H1 (cell line): ENCODE measurements at regions not wholly inside any gene's neighbourhood (a gene's known extent, or its start where the extent isn't known, plus 50 kb on each side); places are given as distances from the start of the nearest gene placed in this dataset.

Experiments used
- CTCF ChIA-PET: fragments of 300-600 bp; sonication (Branson Sonifier 250); formaldehyde crosslinking; loops from one replicate; lab custom pipeline; 2021; ENCODE audit not compliant: partially characterized antibody; lab: Charles Lee
- POLR2A ChIA-PET: fragments of 300-600 bp; sonication (Branson Sonifier 250); formaldehyde crosslinking; loops from one replicate; lab custom pipeline; 2021; ENCODE audit warnings: inconsistent platforms; ENCODE audit not compliant: partially characterized antibody; lab: Charles Lee
- DNase-seq, 2 experiments: peaks; one replicate each; pipeline versions ENCODE4 v3.0.0 to v3.0.0-alpha.2; 2010 to 2022; ENCODE audit warnings: low spot score in 2 of 2, low read depth in 1 of 2, mixed read lengths in 1 of 2
- FAIRE-seq: peaks from 2 replicates; lab custom pipeline; 2011; peaks lifted over from hg19 to GRCh38; lab: Jason Lieb, UNC
- H2AFZ ChIP-seq: 2 replicates; pipeline ENCODE4 v1.8.1; 2012; ENCODE audit warnings: low read length, inconsistent platforms
- H2AK5ac ChIP-seq: 2 replicates; pipeline ENCODE4 v1.6.1; 2013; ENCODE audit warnings: low read depth, low read length
- H2BK120ac ChIP-seq: replicated peaks from 2 replicates; pipeline ENCODE3; 2013; ENCODE audit warnings: low read depth, low read length, inconsistent platforms
- H2BK12ac ChIP-seq: 2 replicates; pipeline ENCODE4 v1.6.1; 2013; ENCODE audit warnings: low read depth, low read length
- H2BK15ac ChIP-seq: 2 replicates; pipeline ENCODE4 v1.6.1; 2013; ENCODE audit warnings: low read length
- H2BK20ac ChIP-seq: 2 replicates; pipeline ENCODE4 v1.6.1; 2013; ENCODE audit warnings: low read length
- H2BK5ac ChIP-seq: 2 replicates; pipeline ENCODE4 v1.6.1; 2013; ENCODE audit warnings: low read depth, low read length
- H3K14ac ChIP-seq: 2 replicates; pipeline ENCODE4 v1.6.1; 2013; ENCODE audit warnings: inconsistent platforms; ENCODE audit not compliant: insufficient read length
- H3K18ac ChIP-seq: 2 replicates; pipeline ENCODE4 v1.6.1; 2013; ENCODE audit warnings: low read length; ENCODE audit errors: extremely low read depth
- H3K23ac ChIP-seq: 2 replicates; pipeline ENCODE4 v1.6.1; 2013; ENCODE audit warnings: inconsistent platforms; ENCODE audit not compliant: insufficient read length
- H3K23me2 ChIP-seq: 2 replicates; pipeline ENCODE4 v1.6.1; 2013; ENCODE audit warnings: low read depth, low read length
- H3K27ac ChIP-seq: 2 replicates; pipeline ENCODE4 v1.6.1; 2011; ENCODE audit warnings: low read depth, low read length, inconsistent platforms
- H3K27me3 ChIP-seq, 4 experiments: replicated peaks in 1 of 4; 1 replicate in 1 of 4; 2 replicates in 3 of 4; pipeline versions ENCODE4 v1.6.1 to v1.8.1; 2011 to 2013; ENCODE audit warnings: low read length in 3 of 4, mild to moderate bottlenecking in 3 of 4, inconsistent platforms in 2 of 4, mixed read lengths in 2 of 4, moderate library complexity in 1 of 4; ENCODE audit not compliant: control insufficient read depth in 3 of 4, insufficient read depth in 3 of 4; ENCODE audit errors: extremely low read depth in 1 of 4
- H3K36me3 ChIP-seq, 4 experiments: 2 replicates each; pipeline versions ENCODE4 v1.6.1 to v1.8.1; 2011 to 2013; ENCODE audit warnings: mild to moderate bottlenecking in 4 of 4, low read length in 3 of 4, moderate library complexity in 2 of 4, control low read depth in 1 of 4, inconsistent platforms in 1 of 4; ENCODE audit not compliant: insufficient read depth in 4 of 4, control insufficient read depth in 2 of 4
- H3K4ac ChIP-seq: replicated peaks from 2 replicates; pipeline ENCODE3; 2013; ENCODE audit warnings: low read length, low read depth, mixed read lengths, inconsistent platforms; ENCODE audit not compliant: insufficient read length
- H3K4me1 ChIP-seq, 4 experiments: replicated peaks in 1 of 4; 1 replicate in 1 of 4; 2 replicates in 3 of 4; pipeline versions ENCODE4 v1.6.1 to v1.8.1; 2011 to 2013; ENCODE audit warnings: low read length in 3 of 4, inconsistent platforms in 2 of 4, mixed read lengths in 1 of 4; ENCODE audit not compliant: insufficient read depth in 4 of 4, control insufficient read depth in 3 of 4
- H3K4me2 ChIP-seq, 2 experiments: 2 replicates each; pipeline versions ENCODE4 v1.6.1 to v1.8.1; 2011 to 2013; ENCODE audit warnings: low read depth in 2 of 2, low read length in 2 of 2, control low read depth in 1 of 2, inconsistent platforms in 1 of 2, mild to moderate bottlenecking in 1 of 2; ENCODE audit not compliant: insufficient read depth in 1 of 2
- H3K4me3 ChIP-seq, 4 experiments: fragments of 200-600, 300-600 bp in 1 of 4; sonication (generic), shearing (Covaris generic), sonication (Bioruptor Twin) in 1 of 4; 2 replicates each; pipeline versions ENCODE4 v1.5.1 to v1.8.1; 2011 to 2016; ENCODE audit warnings: low read length in 4 of 4, low read depth in 3 of 4, control low read depth in 2 of 4, inconsistent platforms in 2 of 4, mild to moderate bottlenecking in 2 of 4, mixed read lengths in 1 of 4, moderate library complexity in 1 of 4; ENCODE audit not compliant: insufficient read depth in 2 of 4; ENCODE audit errors: extremely low read depth in 1 of 4
- H3K56ac ChIP-seq: replicated peaks from 2 replicates; pipeline ENCODE3; 2013; ENCODE audit warnings: low read depth, mild to moderate bottlenecking, mixed read lengths, low read length, inconsistent platforms; ENCODE audit not compliant: insufficient read length
- H3K79me1 ChIP-seq: 2 replicates; pipeline ENCODE4 v1.6.1; 2013; ENCODE audit warnings: low read depth, low read length, control low read depth
- H3K79me2 ChIP-seq, 2 experiments: 2 replicates each; pipeline versions ENCODE4 v1.6.1 to v1.8.1; 2012 to 2013; ENCODE audit warnings: low read length in 2 of 2, mild to moderate bottlenecking in 2 of 2, inconsistent platforms in 1 of 2; ENCODE audit not compliant: insufficient read depth in 2 of 2, control insufficient read depth in 1 of 2
- H3K9ac ChIP-seq, 4 experiments: replicated peaks in 1 of 4; 1 replicate in 1 of 4; 2 replicates in 3 of 4; pipeline versions ENCODE4 v1.6.1 to v1.8.1; 2011 to 2013; ENCODE audit warnings: low read depth in 3 of 4, low read length in 3 of 4, control low read depth in 2 of 4, mild to moderate bottlenecking in 2 of 4, moderate library complexity in 2 of 4, inconsistent platforms in 1 of 4; ENCODE audit errors: extremely low read depth in 1 of 4
- H3K9me3 ChIP-seq, 2 experiments: 2 replicates each; pipeline versions ENCODE4 v1.6.1 to v1.8.1; 2012 to 2013; ENCODE audit warnings: mild to moderate bottlenecking in 2 of 2, moderate library complexity in 2 of 2, control low read depth in 1 of 2, inconsistent platforms in 1 of 2, low read depth in 1 of 2, low read length in 1 of 2, mixed read lengths in 1 of 2; ENCODE audit not compliant: insufficient read depth in 2 of 2
- H4K20me1 ChIP-seq, 2 experiments: replicated peaks in 1 of 2; 2 replicates each; pipeline versions ENCODE3 to v1.8.1; 2011 to 2013; ENCODE audit warnings: inconsistent platforms in 2 of 2, low read length in 2 of 2, mild to moderate bottlenecking in 1 of 2; ENCODE audit not compliant: insufficient read depth in 2 of 2, control insufficient read depth in 1 of 2
- H4K5ac ChIP-seq: 2 replicates; pipeline ENCODE4 v1.6.1; 2013; ENCODE audit warnings: low read length, low read depth, mixed read lengths, inconsistent platforms; ENCODE audit not compliant: insufficient read length
- H4K8ac ChIP-seq: 2 replicates; pipeline ENCODE4 v1.8.0; 2013; ENCODE audit warnings: mild to moderate bottlenecking, moderate library complexity, low read length, inconsistent platforms; ENCODE audit not compliant: insufficient read depth; ENCODE audit errors: extremely low read depth
- H4K91ac ChIP-seq: replicated peaks from 2 replicates; pipeline ENCODE3; 2013; ENCODE audit warnings: low read length, mixed read lengths, inconsistent platforms; ENCODE audit not compliant: insufficient read length
- MAFK ChIP-seq: IDR thresholded peaks from 2 replicates; pipeline ENCODE4 v1.6.1; 2012; ENCODE audit warnings: low read depth, mild to moderate bottlenecking, improper control_type of control experiment, low read length
- NANOG ChIP-seq: IDR thresholded peaks from 2 replicates; pipeline ENCODE4 v1.6.1; 2011; ENCODE audit warnings: low read length, low read depth, mild to moderate bottlenecking, inconsistent platforms; ENCODE audit not compliant: insufficient read depth, poor library complexity, severe bottlenecking
- POLR2A ChIP-seq, 2 experiments: IDR thresholded peaks; 1 replicate in 1 of 2; 2 replicates in 1 of 2; pipeline ENCODE4 v1.6.1; 2011; ENCODE audit warnings: low read depth in 2 of 2, low read length in 2 of 2, mild to moderate bottlenecking in 2 of 2; ENCODE audit errors: control extremely low read depth in 1 of 2
- SP4 ChIP-seq: IDR thresholded peaks from 2 replicates; pipeline ENCODE4 v1.6.1; 2012; ENCODE audit warnings: low read length, inconsistent platforms
- SUZ12 ChIP-seq: fragments of 200-600 bp; sonication (generic); IDR thresholded peaks from 2 replicates; pipeline ENCODE4 v1.6.1; 2012; ENCODE audit warnings: mild to moderate bottlenecking, inconsistent platforms, low read length, moderate library complexity, mixed read lengths
- WGBS, 2 experiments: shearing (Covaris generic) in 1 of 2; methylation state at CpG; one replicate each; pipeline versions ENCODE4 v1.1.6 to v1.1.7; 2013 to 2015; ENCODE audit warnings: low lambda C conversion rate in 2 of 2, mixed read lengths in 2 of 2, inconsistent platforms in 1 of 2, low coverage in 1 of 2, missing lambda C conversion rate in 1 of 2; ENCODE audit not compliant: insufficient replicate concordance in 2 of 2, insufficient coverage in 1 of 2, insufficient read length in 1 of 2; ENCODE audit errors: extremely low coverage in 1 of 2, missing lambda C conversion rate in 1 of 2; 5-methylcytosine and 5-hydroxymethylcytosine counted together
- TF ChIP-seq, protein P1 (sequence below): IDR thresholded peaks from 2 replicates; pipeline ENCODE4 v1.6.1; 2011; ENCODE audit warnings: low read depth, mild to moderate bottlenecking, low read length; ENCODE audit not compliant: insufficient read depth
- TF ChIP-seq, protein P2 (sequence below): IDR thresholded peaks from 2 replicates; pipeline ENCODE4 v1.6.1; 2012; ENCODE audit warnings: inconsistent platforms

GRCh38 chr10:28797904-28798371, 120.6 kb downstream of the BAMBI start:
- H3K9me3 ChIP-seq = no peaks in the 10 kb centered on the region
- H3K18ac ChIP-seq = no peak overlapping the region
- H3K79me2 ChIP-seq = no peaks in the 10 kb centered on the region
- H3K27ac ChIP-seq = no peak overlapping the region
- H2BK15ac ChIP-seq = no peak overlapping the region
- no peak overlapping the region for H3K14ac ChIP-seq
- H3K56ac ChIP-seq = no peak overlapping the region
- DNase-seq (no peak), FAIRE-seq (no peak)
- H2BK20ac ChIP-seq = no peak overlapping the region
- no peak overlapping the region for H4K91ac ChIP-seq
- no peaks in the 10 kb centered on the region for H3K36me3 ChIP-seq
- no peak overlapping the region for H2BK5ac ChIP-seq
- no peak overlapping the region for H3K9ac ChIP-seq
- TF ChIP-seq, protein P1, sequence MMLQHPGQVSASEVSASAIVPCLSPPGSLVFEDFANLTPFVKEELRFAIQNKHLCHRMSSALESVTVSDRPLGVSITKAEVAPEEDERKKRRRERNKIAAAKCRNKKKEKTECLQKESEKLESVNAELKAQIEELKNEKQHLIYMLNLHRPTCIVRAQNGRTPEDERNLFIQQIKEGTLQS = no peak
- no peak for TF ChIP-seq SP4
- TF ChIP-seq POLR2A (IDR thresholded peaks at IDR 0.05; ENCODE audit: control extremely low read depth in 1 of 2, low read depth in 2 of 2, low read length in 2 of 2) = no peak
- TF ChIP-seq SUZ12 = no peak
- no peak for TF ChIP-seq NANOG
- TF ChIP-seq, protein P2, sequence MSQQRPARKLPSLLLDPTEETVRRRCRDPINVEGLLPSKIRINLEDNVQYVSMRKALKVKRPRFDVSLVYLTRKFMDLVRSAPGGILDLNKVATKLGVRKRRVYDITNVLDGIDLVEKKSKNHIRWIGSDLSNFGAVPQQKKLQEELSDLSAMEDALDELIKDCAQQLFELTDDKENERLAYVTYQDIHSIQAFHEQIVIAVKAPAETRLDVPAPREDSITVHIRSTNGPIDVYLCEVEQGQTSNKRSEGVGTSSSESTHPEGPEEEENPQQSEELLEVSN = no peak
- TF ChIP-seq MAFK = no peak
- no peak overlapping the region for H2BK12ac ChIP-seq
- H4K8ac ChIP-seq = no peak overlapping the region
- WGBS, 2 experiments = 73% methylated on average over 2 of the region's 2 CpGs; no CpG with 5 or more reads in 1 of the 2 experiments
- no peak overlapping the region for H2BK120ac ChIP-seq
- no peak overlapping the region for H3K4me3 ChIP-seq
- no peak overlapping the region for H2AFZ ChIP-seq
- no peak overlapping the region for H3K4ac ChIP-seq
- no peaks in the 10 kb centered on the region for H3K79me1 ChIP-seq
- no peaks in the 10 kb centered on the region for H3K23me2 ChIP-seq
- H3K23ac ChIP-seq = no peak overlapping the region
- H3K4me2 ChIP-seq = no peak overlapping the region
- H2AK5ac ChIP-seq = no peak overlapping the region
- H4K5ac ChIP-seq = no peak overlapping the region
- no peaks in the 10 kb centered on the region for H4K20me1 ChIP-seq
- POLR2A ChIA-PET = no interaction called here
- H3K27me3 ChIP-seq = no peaks in the 10 kb centered on the region
- CTCF ChIA-PET = no interaction called here
- no peaks in the 10 kb centered on the region; a peak in 1 of 7 replicates for H3K4me1 ChIP-seq
